HUDEP-2 (cell line): ENCODE measurements at regions not wholly inside any gene's neighbourhood (a gene's known extent, or its start where the extent isn't known, plus 50 kb on each side); places are given as distances from the start of the nearest gene placed in this dataset.

Experiments used
- DNase-seq, 76 experiments: peaks; one replicate each; lab custom pipeline; 2025; ENCODE audit not compliant: unreplicated experiment in 76 of 76; lab: John Stamatoyannopoulos, UW

DNA sequence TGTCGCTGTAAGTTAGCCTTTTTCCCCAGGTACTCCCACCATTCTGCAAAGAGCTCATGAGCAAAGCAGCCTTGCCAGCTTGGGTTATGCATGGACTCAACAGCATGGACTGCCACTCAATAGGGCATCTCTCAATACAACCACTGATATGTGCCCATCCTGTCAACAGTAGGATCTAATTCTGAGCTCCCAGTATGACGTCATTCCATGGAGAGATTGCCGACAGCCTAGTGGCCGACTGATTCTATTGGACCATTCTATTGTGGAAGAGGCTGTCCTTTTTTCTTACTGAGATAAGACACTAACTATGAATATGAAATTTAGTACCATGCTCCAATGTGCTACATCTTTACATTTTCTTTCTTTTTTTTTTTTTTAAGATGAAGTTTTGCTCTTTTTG, 2389.0 kb upstream of the AGA start:
- no peak for DNase-seq

DNA sequence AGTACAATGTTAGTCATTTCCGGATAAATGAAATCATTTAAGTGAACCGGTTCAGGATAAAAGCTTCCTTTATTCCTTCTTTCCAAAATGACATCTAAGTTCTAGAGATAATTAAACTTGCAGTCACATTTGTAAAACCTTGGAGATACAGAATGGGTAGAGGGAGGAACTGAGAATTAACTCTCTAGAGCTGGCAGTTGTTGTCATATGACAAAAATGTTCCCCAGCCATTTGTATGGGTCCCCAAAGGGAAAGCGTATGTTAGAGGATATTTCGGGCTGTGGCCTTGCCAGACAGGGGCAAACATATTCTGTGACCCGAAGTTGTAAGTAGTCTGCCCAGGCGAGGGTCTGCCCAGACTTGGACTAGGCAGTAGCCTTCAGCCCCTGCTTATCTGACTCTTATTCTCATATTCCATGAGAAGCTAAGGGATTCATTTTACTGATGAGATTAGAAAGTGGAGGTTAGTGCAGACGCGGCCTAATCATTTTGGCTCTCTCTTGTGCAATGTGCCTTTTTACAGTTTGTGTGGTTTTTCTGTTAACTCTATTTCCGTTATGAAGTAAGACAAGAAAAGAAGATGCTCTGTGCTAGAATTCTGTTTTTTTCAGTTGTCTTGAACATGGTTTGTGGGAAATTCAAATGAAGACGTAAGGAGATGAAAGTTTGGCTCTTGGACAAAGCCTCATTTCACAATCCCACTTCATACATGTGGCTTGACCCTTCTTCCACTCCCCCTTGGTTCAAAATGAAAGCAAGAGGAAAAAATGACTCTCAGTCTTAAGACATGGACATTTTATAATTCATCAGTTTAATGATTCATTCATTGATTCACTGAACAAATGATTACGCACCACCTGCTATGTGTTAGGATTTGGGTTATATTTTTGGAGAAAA, 2394.2 kb upstream of the AGA start:
- DNase-seq: no peak

DNA sequence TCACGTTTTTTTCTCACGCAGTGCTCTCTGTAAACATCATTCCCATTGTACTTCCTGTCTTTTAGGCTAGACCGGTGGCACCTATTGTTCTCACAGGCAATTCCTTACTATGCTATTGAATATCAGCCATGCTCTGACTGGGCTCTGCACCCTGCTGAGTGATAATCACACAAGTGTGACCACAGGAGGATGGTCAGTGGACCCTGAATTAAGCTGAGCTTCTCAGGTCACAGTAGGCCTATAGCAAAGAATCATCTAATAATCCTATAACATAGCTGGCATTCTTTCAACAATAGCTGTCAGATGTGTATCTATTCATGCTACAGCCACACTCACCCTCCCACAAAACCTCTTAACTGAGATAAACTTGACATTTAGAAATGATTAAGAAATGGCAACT, 2399.8 kb upstream of the TENM3 start:
- no peak for DNase-seq

- no peak for DNase-seq
Measured at GRCh38 chr4:179855469-179855868, 2387.7 kb upstream of the TENM3 start.

DNA sequence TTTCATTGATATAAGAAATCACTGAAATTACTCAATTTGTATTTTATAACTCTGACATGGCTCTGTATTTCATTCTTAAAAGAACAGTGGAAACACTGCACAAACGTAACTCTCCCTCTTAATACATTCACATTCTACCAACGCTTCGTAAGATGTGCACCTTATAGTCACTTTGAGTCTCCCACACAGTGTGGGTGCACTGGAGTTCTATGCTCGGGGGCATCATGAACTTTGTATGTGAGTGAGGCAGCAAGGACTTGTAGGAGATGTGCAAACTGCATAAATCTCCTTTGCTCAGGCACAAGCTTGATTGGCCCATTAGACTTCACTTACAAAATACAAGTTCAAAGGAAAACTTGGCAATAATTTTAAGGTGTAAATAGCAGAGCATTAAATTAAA, 2385.0 kb upstream of the TENM3 start:
- DNase-seq: no peak

DNA sequence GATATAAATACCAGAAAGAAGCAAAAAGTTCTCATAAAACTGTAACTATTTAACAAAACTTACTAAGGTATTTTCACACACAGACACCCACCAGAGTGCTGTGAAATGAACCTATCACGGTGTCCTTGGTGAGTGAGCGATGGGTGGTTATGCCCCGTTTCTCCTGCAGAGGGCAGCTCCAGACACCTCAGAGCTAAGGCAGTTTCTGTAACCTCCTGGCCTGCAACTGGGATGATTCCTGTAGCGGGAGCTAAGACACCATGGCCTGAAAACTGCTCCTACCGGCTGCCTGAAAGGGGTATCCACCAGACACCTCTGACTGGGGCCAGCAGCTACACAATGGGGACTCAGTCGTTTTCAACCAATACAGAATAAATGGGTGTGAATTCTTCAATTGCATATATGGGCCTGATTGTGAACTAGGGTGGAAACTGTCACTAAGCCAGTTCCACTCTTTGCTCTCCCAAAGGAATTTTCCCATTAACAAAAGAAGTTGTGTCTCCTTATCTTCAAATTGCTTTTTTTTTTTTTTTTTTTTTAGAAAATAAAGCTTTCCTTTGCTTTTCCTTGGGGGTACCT, 2375.8 kb upstream of the TENM3 start:
- peak in 8 of 76 experiments; percentile 0 to 24 (median 11) for DNase-seq

DNA sequence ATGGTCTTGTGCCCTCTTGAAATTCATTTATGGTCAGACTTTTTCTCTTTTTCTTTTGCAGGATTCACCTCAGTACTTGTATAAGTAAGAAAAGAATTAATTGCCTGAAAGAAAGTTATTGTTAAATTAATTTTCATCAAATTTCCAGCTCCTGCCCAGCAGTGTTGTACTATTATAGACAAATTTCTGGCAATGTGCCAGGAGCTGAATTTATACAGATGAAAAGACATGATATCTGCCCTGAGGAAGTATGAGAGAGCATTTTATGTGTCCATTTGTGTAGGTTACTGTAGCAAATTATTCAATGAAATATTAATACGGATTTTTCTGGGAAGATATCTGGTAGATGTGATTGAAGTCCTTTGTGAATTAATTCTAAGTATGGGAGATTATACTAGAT, 2371.5 kb upstream of the TENM3 start:
- DNase-seq: no peak

- no peak for DNase-seq
Measured at GRCh38 chr4:179872755-179873154, 2370.4 kb upstream of the TENM3 start.

GRCh38 chr4:179880756-179881155, 2362.4 kb upstream of the TENM3 start:
- DNase-seq: no peak

DNA sequence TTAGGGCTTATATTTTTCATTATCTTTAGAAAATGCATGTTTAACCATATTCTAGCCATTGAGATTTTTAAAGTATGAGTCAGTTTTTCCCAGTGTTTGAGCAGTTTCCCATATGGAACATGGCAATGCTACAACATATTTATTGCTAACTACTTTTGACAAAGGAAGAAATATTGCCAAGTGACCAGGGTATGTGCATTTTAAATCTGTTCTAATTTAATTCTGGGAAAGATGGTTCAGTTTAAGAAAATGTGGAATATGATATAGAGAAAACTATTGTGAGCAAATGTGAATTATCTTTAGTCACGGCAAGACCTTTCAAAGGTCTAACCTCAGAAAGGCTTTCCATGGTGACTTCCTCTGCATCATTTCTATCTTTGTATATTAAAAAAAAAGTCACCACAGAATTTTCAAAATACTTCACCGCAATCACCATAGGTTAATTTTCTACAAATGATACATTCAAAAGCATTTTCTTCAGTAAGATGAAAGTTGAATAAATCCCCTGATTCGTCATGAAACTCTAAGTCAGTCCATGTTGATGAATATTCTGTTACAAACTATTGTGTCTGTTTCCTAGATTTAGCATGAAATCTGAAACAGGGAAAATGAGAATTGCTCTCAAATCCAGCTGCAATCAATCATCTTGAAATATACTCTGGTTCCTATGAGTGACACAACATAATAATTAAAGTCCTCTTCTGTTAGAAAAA, 2349.0 kb upstream of the TENM3 start:
- no peak for DNase-seq

DNA sequence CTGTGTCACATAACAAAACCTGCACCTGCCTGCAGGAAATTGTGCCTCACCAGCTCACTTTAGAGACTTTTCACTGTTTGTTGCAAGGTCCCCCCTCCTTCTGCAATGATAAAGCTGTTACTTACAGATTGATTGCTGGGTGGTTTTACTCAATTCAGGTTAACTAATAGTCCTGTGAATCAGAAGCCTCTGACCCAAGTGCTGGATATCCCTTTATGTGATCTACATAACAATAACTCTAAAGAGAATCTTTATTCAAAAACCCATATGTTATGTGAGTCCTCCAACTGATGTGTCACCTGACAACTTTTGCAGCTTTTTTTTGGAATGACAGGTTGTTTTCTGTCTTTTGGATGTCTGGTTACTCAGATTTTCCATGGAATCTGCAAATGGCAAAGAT, 2323.6 kb upstream of the TENM3 start:
- no peak for DNase-seq

DNA sequence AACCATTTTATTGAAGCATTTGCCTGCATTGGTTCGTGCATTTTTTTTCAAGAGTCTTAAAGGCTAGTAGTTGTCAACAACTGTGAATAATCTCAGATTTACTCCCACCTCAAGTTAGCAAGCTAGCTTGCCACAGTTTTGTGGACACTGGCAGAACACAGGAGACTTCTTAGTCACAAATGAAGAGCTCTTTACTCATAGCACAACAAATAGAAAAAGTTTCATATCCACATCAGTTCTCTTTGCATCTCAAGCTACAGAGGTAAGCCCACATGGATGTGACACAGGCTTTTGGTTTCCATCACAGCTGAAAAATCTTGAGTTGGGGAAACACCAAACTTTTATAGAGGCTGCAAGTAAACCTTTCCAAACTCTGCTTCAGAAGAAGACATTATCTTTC, 2315.7 kb upstream of the TENM3 start:
- no peak for DNase-seq

GRCh38 chr4:179941911-179942310, 2301.3 kb upstream of the TENM3 start:
- DNase-seq: no peak

DNA sequence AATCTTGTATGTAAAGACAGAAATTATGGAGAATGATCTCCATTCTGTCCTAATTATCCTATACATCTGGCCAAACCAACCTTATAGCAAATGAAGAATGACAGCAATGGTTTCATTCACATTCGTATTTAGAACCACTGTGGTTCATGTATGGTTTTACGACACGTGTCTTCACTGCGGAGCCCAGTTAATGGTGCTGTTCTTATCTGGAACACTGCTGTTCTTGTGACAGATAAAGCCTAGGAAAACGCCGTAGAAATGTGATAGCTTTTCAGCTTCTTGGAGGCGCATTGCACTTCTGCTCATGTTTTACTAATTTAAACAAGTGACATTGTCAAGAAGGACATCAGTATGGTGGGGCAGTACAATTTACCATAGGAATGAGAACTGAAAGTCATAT, 2266.4 kb upstream of the TENM3 start:
- DNase-seq: no peak

GRCh38 chr4:179977378-179977777, 2265.8 kb upstream of the TENM3 start:
- DNase-seq: no peak

- no peak for DNase-seq
Measured at GRCh38 chr4:179981161-179981560, 2262.0 kb upstream of the TENM3 start.

DNA sequence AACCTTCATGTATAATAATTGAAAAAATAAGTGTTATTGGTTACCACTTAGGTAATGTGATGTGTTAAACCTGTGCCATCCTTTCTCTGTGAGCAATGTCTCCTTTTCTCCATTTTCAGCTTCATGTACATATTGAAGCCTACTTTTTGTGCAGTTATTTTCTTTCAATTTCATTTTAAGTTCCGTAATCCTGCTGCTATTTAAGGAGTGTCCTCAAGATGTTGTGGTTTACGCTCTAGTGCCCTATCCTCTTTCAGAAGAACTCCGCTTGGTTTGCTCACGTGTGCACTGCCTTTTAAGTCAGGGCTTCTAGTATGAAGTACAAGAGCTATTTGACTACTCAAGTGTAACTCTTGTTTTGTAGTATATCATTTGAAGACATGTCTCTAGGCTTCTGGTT, 2253.2 kb upstream of the TENM3 start:
- DNase-seq: no peak

- no peak for DNase-seq
Measured at GRCh38 chr4:180009316-180009715, 2233.9 kb upstream of the TENM3 start.

DNA sequence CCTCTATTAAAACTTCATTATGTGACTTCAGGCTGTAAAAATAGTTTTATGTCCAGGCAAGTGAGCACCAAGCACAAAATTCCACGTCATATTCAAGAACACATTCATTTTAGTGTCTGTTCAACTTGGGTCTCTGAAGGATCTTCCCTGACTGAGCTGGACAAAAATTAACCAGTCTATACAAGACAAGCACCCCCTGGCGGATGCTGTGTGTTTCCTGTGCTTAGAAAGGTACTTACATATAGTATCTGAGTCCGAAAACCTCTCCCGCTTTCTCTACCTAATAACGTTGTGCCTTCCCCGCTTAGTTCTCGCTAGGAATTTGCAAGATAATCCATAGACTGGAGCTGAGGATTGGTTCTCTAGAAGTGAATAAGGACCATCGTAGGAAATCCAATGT, 2214.5 kb upstream of the TENM3 start:
- DNase-seq: peak in 1 of 76 experiments; percentile 0

DNA sequence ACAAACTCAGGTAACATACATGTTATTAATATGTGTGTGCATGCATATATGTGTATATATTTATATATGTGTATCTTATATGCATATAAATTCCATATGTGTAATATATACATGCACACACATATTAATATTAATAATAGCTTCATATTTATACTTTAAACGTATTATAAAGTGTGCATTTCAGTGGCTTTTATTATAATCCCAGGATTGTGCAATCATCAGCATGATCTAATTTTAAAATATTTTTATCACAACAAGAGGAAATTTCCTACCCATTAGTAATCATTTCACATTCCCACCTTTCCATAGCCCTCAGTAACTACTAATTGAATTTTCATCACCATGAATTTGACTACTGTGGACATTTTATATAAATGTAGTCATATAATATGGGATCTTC, 2211.9 kb upstream of the TENM3 start:
- DNase-seq: no peak

- DNase-seq: no peak
Measured at GRCh38 chr4:180041576-180041975, 2201.6 kb upstream of the TENM3 start.

DNA sequence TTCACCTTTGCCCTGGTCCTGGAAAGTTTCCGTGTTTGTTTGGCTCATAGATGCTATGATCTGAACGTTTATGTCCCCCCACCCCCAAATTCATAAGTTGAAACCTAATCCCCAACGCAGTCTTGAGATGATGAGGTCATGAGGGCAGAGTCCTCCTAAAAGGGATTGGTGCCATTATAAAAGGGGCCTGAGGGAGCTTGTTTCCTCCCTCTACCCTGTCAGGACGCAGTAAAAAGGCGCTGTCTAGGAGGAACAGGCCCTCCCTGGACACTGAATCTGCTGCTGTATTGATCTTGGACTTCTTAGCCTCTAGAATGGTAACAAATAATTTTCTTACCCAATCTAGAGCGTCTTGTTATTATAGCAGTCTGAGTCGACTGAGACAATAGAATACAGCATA, 2190.6 kb upstream of the TENM3 start:
- DNase-seq: no peak
